GM21515 (cell line): ENCODE measurements at regions not wholly inside any gene's neighbourhood (a gene's known extent, or its start where the extent isn't known, plus 50 kb on each side); places are given as distances from the start of the nearest gene placed in this dataset.

Experiments
- ATAC-seq: cut with Tn5 transposase; IDR thresholded peaks from one replicate; pipeline ENCODE4 v1.9.1; 2021; ENCODE audit not compliant: unreplicated experiment

GRCh38 chr6:94099072-94099471 is 679.7 kb upstream of the EPHA7 start:
- ATAC-seq: no peak

DNA sequence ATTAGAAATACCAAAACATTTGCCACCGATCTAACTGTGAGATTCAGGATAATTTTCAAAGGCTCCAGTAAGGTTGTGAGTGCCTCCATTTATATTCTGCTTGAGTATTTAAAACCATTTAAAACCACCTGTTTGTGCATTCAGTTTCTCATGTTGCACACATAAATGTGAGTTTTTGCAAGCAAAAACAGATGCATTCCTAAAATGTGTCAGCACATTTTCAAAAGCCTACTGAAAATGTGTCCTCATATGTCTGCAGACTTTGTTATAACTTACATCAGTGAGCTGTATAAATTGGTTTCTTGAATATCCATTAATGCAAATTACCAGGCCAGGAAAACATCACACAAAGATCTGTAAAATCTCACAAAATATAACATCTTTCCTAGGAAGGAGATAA is 676.6 kb upstream of the EPHA7 start:
- ATAC-seq: no peak

DNA sequence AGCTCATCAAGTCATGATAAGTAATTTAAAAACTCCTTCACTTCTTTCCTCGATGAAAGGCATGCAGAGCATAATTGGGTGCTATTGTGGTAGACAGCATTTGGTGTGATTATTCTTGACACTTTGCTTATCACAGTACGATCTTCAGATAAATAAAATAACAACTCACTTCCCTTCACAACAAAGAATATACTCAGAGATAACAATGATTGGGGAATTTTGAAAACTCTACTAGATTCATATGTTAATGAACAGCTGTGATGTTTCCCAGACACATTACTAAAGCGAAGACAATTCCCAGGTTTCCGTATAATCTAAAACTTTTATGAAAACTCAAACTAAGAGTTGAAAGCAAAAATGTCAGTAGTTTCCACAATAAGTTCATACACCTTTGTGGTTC is 670.6 kb upstream of the EPHA7 start:
- no peak for ATAC-seq

DNA sequence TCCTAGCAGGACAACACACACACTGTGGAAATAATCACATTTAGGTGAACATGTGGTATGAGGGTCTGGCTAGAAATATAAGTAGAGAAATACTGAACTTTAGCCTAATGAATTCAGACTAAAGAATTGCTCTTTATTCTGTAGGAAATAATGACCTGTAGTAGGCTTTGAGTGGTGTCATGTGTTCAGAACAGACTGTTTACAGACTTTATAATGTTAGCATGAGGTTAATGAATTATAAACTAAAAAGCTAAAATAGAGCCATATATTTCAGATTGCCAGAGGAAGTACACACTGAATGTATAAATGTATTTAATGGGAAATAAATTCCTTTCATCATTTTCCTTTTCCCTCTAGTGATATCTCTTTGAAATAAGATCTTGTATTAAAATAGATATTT is 669.5 kb upstream of the EPHA7 start:
- no peak for ATAC-seq

DNA sequence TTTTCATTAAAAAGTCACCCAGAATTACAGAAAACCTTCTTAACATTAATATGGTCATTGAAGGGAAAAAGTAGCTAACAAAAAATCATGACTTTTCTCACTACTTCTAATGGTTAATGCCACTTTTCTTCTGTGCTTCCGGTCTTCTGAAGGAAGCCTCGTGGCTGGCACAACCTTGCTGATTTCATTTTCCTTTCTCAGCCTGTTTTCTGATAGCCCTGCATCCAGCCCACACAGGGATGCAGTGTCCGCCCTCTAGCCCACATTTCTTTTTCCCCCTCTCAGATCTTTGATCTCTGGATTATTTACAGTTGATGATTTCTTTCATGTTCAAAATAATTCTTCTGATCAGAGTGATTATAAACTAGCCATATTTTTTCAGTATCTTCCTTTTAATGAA is 655.4 kb upstream of the EPHA7 start:
- no peak for ATAC-seq

- ATAC-seq: no peak
Measured at GRCh38 chr6:94071835-94072234, 652.5 kb upstream of the EPHA7 start.

- no peak for ATAC-seq
Measured at GRCh38 chr6:94065707-94066337, 646.5 kb upstream of the EPHA7 start.

DNA sequence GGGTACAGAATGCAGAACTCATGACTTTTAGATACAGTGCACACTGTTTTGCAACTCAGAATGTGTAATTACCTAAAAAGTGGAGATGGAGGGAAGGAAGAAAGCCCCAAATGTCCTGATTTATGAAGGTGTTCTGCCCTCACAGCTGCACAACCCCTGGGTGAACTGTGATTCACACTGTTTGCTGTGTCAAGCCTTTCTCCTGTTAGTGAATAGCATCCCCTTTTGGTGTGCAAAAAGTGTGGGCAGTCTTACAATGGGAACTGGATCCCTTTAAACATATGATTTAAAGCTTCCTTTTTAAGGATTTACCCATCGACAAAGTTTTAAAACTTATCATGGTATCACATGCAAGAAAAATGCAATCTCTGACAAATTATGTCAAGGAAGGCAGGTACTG is 633.4 kb upstream of the EPHA7 start:
- no peak for ATAC-seq

- no peak for ATAC-seq
Measured at GRCh38 chr6:94050515-94050914, 631.2 kb upstream of the EPHA7 start.

GRCh38 chr6:94049001-94049400 is 629.6 kb upstream of the EPHA7 start:
- ATAC-seq: no peak

DNA sequence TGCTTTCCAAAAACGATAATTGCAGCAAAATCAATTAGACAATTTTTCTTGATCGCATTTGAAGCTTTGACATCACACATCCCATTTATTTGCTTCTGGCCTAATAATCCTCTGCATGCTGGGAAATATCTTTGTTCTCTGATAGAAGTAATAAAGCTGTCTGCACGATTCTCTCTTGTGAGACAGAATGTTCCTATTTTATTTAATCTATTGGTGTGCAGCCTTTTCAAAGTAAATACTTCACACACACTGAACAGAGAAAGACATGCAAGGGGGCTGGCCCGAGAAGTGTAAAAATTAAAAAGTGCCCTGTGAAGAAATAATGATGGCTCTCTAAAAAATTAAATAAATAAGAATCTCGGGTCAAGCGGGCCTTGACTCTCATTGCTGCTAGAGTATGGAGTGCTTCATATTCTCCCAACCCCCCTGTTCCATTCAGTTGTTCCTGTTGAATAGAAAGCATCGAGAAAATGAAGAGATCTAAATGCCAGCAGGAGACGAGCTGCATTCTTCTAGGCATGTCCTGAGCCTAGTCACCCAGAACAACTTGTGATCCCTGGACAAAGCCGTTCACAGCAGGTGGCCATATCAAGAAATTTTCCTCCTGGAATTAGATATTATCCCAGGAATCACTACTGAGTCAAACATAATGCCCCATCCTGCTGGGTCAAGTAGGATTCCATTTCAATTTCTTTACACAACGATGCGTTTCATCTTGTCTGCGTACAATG is 625.9 kb upstream of the EPHA7 start:
- ATAC-seq: no peak

DNA sequence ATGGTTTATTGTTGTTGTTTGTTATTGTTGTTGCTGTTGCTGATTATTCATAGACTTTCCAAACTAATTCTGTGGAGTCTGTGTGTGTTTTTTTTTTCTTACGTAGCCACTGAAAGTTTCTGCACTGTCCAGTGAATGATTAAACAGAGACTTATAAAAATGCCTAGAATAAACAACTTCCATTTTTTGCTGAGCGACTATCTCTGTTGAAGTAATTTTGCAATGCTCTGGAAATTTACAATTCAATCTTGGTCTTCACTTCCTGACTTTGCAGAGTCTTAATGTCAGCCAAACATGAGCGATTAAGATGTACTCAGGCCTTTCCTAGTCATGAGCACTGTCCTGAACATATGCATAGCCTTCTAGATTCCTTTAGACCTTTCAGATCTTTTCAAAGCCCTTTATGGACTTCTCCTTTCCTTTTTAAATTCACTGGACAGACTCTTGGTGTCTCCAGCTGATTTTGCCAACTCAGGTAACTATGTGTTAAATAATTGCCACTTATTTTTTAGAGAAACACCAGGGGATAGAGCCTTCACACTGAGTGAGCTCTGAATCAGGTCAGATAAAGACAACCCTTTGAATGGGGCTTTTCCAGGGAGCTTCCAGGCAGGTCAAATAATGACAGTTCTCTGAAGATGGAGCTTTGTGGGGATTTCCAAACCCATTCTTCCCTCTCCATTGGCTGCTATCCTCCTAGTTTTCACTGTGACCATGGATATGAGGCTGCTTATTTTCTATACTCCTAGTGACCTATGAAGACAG is 622.8 kb upstream of the EPHA7 start:
- no peak for ATAC-seq

DNA sequence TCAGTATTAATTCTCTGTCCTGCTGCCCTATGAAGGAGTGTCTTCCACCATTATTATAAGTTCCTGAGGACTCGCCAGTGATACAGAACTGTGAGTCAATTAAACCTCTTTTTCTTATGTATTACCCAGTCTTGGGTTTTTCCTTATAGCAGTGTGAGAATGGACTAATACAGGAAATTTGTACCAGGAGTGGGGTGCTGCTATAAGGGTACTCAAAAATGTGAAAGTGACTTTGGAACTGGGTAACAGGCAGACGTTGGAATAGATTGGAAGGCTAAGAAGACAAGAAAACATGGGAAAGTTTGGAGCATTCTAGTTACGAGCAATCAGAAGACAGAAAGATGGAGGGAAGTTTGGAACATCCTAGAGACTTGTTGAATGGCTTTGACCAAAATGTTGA is 616.7 kb upstream of the EPHA7 start:
- no peak for ATAC-seq

DNA sequence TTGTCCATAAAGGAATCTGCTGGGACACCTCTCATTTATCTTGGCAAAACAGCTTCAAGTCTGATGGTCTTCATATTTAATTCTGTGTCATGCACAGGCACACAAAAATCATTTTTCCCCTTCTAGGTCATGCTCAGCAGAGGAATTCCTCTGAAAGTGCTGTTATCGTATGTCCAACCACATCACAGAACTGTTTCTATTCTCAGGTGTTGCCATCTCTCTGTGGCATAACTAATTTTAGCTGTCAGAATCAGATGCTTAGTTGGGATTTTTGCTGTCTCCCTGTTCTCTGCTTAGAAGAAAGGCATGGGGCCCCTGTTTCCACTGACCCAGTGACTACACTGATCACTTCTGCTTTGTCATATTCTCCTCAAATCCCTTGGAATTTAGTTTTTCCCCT is 608.0 kb upstream of the EPHA7 start:
- no peak for ATAC-seq

- ATAC-seq: no peak
Measured at GRCh38 chr6:94026575-94026974, 607.2 kb upstream of the EPHA7 start.

- ATAC-seq: no peak
Measured at GRCh38 chr6:94005835-94006234, 586.5 kb upstream of the EPHA7 start.

DNA sequence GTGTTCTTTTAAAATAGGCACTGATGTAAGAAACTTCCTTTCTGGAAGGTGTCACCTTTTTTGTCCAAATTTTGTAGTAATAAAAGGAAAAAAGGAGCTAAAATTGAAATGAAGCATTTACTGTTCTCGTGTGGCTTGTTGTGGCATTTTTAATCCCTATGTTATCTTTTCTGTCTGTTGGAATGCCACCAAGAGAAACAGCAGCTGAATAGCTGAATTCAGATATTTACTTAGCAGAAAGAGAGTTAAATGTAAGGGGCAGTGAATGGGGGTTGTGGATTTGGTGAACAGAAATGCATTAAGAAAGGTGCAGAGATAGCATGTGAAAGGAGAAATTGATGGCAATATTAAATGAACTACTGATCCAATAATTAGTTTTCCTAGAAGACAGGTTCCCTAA is 573.6 kb upstream of the EPHA7 start:
- no peak for ATAC-seq

GRCh38 chr6:93989630-93990029 is 570.3 kb upstream of the EPHA7 start:
- ATAC-seq: no peak

- ATAC-seq: no peak
Measured at GRCh38 chr6:93985953-93986352, 566.6 kb upstream of the EPHA7 start.

DNA sequence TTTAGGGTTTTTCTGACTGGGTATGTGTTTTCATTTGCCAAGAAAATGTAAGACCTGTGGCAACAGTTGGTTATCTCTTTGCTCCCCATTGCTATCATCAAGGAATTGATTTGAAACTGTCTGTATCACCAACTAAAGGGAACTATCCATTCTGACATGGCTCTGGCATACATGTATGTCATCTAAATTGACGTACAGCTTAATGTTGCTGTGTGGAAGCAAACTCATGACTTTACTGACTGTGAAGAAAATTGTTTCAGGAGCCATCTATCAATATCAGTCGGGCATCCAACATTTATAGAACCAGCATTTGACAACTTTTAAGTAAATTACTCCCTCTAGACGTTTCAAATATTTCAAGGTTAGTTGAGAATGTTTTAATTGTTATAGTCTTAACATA is 555.8 kb upstream of the EPHA7 start:
- no peak for ATAC-seq

- ATAC-seq: no peak
Measured at GRCh38 chr6:93974332-93974731, 555.0 kb upstream of the EPHA7 start.

GRCh38 chr6:93972791-93973190 is 553.4 kb upstream of the EPHA7 start:
- no peak for ATAC-seq
